KOPT-K1 (cell line): ENCODE measurements at regions not wholly inside any gene's neighbourhood (a gene's known extent, or its start where the extent isn't known, plus 50 kb on each side); places are given as distances from the start of the nearest gene placed in this dataset.
"Not testable (repeated sequence)": the region's sequence is repeated elsewhere in the genome, so short reads cannot be mapped to it uniquely, and the experiment has no call there.

ENCODE experiments used
- H3K27ac ChIP-seq: fragments of 200-600 bp; sonication (generic); 2 replicates; pipeline ENCODE4 v1.5.1; 2016; ENCODE audit warnings: antibody characterized with exemption, mild to moderate bottlenecking, low read depth, low read length; ENCODE audit not compliant: poor library complexity, severe bottlenecking
- H3K36me3 ChIP-seq: fragments of 200-600 bp; sonication (generic); 2 replicates; pipeline ENCODE4 v1.5.1; 2017; ENCODE audit warnings: antibody characterized with exemption, mild to moderate bottlenecking, low read length, moderate library complexity; ENCODE audit not compliant: insufficient read depth
- H3K9me3 ChIP-seq: fragments of 200-600 bp; sonication (generic); 2 replicates; pipeline ENCODE4 v1.5.1; 2017; ENCODE audit warnings: antibody characterized with exemption, low read length, mild to moderate bottlenecking; ENCODE audit not compliant: insufficient read depth, poor library complexity, severe bottlenecking

- Histone ChIP-seq H3K9me3 (no peaks in the 10 kb centered on the region), H3K27ac (no peak overlapping the region), H3K36me3 (no peaks in the 10 kb centered on the region)
These were observed 976.5 kb downstream of the RPA4 start for GRCh38 chrX:97860226-97860625.

- Histone ChIP-seq H3K36me3 (no peaks in the 10 kb centered on the region), H3K27ac (no peak overlapping the region), H3K9me3 (no peaks in the 10 kb centered on the region)
These were observed 979.6 kb downstream of the RPA4 start for GRCh38 chrX:97863261-97863660.

GRCh38 chrX:97867266-97867665 lies 983.6 kb downstream of the RPA4 start:
- peak overlapping the region; percentile 30 for H3K27ac ChIP-seq
- H3K36me3 ChIP-seq: no peaks in the 10 kb centered on the region
- H3K9me3 ChIP-seq: no peaks in the 10 kb centered on the region

GRCh38 chrX:97876697-97877407 lies 993.1 kb downstream of the RPA4 start:
- Histone ChIP-seq H3K9me3 (no peaks in the 10 kb centered on the region), H3K36me3 (no peaks in the 10 kb centered on the region), H3K27ac (no peak overlapping the region)

GRCh38 chrX:97882306-97882705 lies 998.6 kb downstream of the RPA4 start:
- no peaks in the 10 kb centered on the region for H3K9me3 ChIP-seq
- no peak overlapping the region for H3K27ac ChIP-seq
- no peaks in the 10 kb centered on the region for H3K36me3 ChIP-seq

- Histone ChIP-seq H3K27ac (no peak overlapping the region), H3K36me3 (no peaks in the 10 kb centered on the region), H3K9me3 (no peaks in the 10 kb centered on the region)
These were observed 1012.0 kb downstream of the RPA4 start for GRCh38 chrX:97895751-97896150.

- no peaks in the 10 kb centered on the region for H3K36me3 ChIP-seq
- no peak overlapping the region for H3K27ac ChIP-seq
- no peaks in the 10 kb centered on the region for H3K9me3 ChIP-seq
These were observed 1014.3 kb downstream of the RPA4 start for GRCh38 chrX:97897998-97898397.

- Histone ChIP-seq H3K9me3 (no peaks in the 10 kb centered on the region), H3K36me3 (no peaks in the 10 kb centered on the region), H3K27ac (no peak overlapping the region)
These were observed 1015.1 kb downstream of the RPA4 start for GRCh38 chrX:97898798-97899197.

- no peaks in the 10 kb centered on the region for H3K36me3 ChIP-seq
- H3K27ac ChIP-seq: no peak overlapping the region
These were observed 1024.1 kb downstream of the RPA4 start for GRCh38 chrX:97907791-97908190.

GRCh38 chrX:97909245-97909644 lies 1025.5 kb downstream of the RPA4 start:
- H3K9me3 ChIP-seq: no peaks in the 10 kb centered on the region
- H3K36me3 ChIP-seq: no peaks in the 10 kb centered on the region
- H3K27ac ChIP-seq: no peak overlapping the region

More at GRCh38 chrX:97907791-97908190, 1024.1 kb downstream of the RPA4 start:
- H3K9me3 ChIP-seq: no peaks in the 10 kb centered on the region

GRCh38 chrX:97915390-97915789 lies 1031.7 kb downstream of the RPA4 start:
- H3K9me3 ChIP-seq, H3K27ac ChIP-seq: not testable (repeated sequence)

GRCh38 chrX:97921223-97921622 lies 1037.5 kb downstream of the RPA4 start:
- H3K36me3 ChIP-seq, H3K27ac ChIP-seq, H3K9me3 ChIP-seq: not testable (repeated sequence)

More at GRCh38 chrX:97915390-97915789, 1031.7 kb downstream of the RPA4 start:
- not testable (repeated sequence) for H3K36me3 ChIP-seq

- no peaks in the 10 kb centered on the region for H3K36me3 ChIP-seq
- no peak overlapping the region for H3K27ac ChIP-seq
- H3K9me3 ChIP-seq: no peaks in the 10 kb centered on the region
These were observed 1047.9 kb downstream of the RPA4 start for GRCh38 chrX:97931586-97931985.

- no peaks in the 10 kb centered on the region for H3K9me3 ChIP-seq
- H3K27ac ChIP-seq: no peak overlapping the region
- H3K36me3 ChIP-seq: no peaks in the 10 kb centered on the region
These were observed 1052.6 kb downstream of the RPA4 start for GRCh38 chrX:97936296-97936695.

- no peaks in the 10 kb centered on the region for H3K9me3 ChIP-seq
- H3K27ac ChIP-seq: no peak overlapping the region
- H3K36me3 ChIP-seq: no peaks in the 10 kb centered on the region
These were observed 1055.0 kb downstream of the RPA4 start for GRCh38 chrX:97938706-97939105.

GRCh38 chrX:97968376-97969163 lies 1084.9 kb downstream of the RPA4 start:
- H3K27ac ChIP-seq: no peak overlapping the region
- H3K9me3 ChIP-seq: no peaks in the 10 kb centered on the region
- no peaks in the 10 kb centered on the region for H3K36me3 ChIP-seq
